H9 (cell line): ENCODE measurements at regions not wholly inside any gene's neighbourhood (a gene's known extent, or its start where the extent isn't known, plus 50 kb on each side); places are given as distances from the start of the nearest gene placed in this dataset.

Source experiments
- DNase-seq: peaks from one replicate; pipeline ENCODE4 v3.0.0-alpha.2; 2017
- H2AFZ ChIP-seq: one replicate; pipeline ENCODE4 v1.6.1; 2013; ENCODE audit warnings: mild to moderate bottlenecking, low read length, control low read depth, moderate library complexity
- H2AK5ac ChIP-seq: 2 replicates; pipeline ENCODE4 v1.6.1; 2013; ENCODE audit warnings: low read length, control low read depth, mixed read lengths; ENCODE audit not compliant: insufficient read length
- H2BK120ac ChIP-seq: one replicate; pipeline ENCODE4 v1.6.1; 2013; ENCODE audit warnings: low read depth, mild to moderate bottlenecking, low read length, control low read depth, inconsistent platforms; ENCODE audit not compliant: poor library complexity, severe bottlenecking
- H2BK12ac ChIP-seq: 2 replicates; pipeline ENCODE4 v1.6.1; 2013; ENCODE audit warnings: low read length, control low read depth, mixed read lengths, low read depth; ENCODE audit not compliant: insufficient read length
- H2BK15ac ChIP-seq: 2 replicates; pipeline ENCODE4 v1.6.1; 2013; ENCODE audit warnings: low read depth, low read length, control low read depth
- H2BK20ac ChIP-seq: one replicate; pipeline ENCODE4 v1.6.1; 2013; ENCODE audit warnings: low read depth, mild to moderate bottlenecking, low read length, control low read depth, inconsistent platforms; ENCODE audit not compliant: poor library complexity, severe bottlenecking
- H2BK5ac ChIP-seq: 2 replicates; pipeline ENCODE4 v1.6.1; 2013; ENCODE audit warnings: low read length, control low read depth, mixed read lengths; ENCODE audit not compliant: insufficient read length
- H3K14ac ChIP-seq: 2 replicates; pipeline ENCODE4 v1.6.1; 2013; ENCODE audit warnings: low read length, control low read depth; ENCODE audit not compliant: insufficient read depth
- H3K18ac ChIP-seq: 2 replicates; pipeline ENCODE4 v1.6.1; 2013; ENCODE audit warnings: low read depth, mild to moderate bottlenecking, mixed read lengths, low read length, control low read depth; ENCODE audit not compliant: insufficient read length
- H3K23ac ChIP-seq: 2 replicates; pipeline ENCODE4 v1.6.1; 2013; ENCODE audit warnings: low read length, control low read depth, mixed read lengths, low read depth; ENCODE audit not compliant: insufficient read length
- H3K23me2 ChIP-seq: 2 replicates; pipeline ENCODE4 v1.6.1; 2013; ENCODE audit warnings: low read depth, mild to moderate bottlenecking, mixed read lengths, low read length, control low read depth; ENCODE audit not compliant: insufficient read length, poor library complexity, severe bottlenecking
- H3K27ac ChIP-seq: 2 replicates; pipeline ENCODE4 v1.5.1; 2013; ENCODE audit warnings: low read length, control low read depth, mixed read lengths, low read depth; ENCODE audit not compliant: insufficient read length
- H3K27me3 ChIP-seq: 2 replicates; pipeline ENCODE4 v1.6.1; 2013; ENCODE audit warnings: low read length, control low read depth, inconsistent platforms; ENCODE audit not compliant: insufficient read depth
- H3K4ac ChIP-seq: 2 replicates; pipeline ENCODE4 v1.6.1; 2013; ENCODE audit warnings: low read depth, mild to moderate bottlenecking, control low read depth, inconsistent platforms, low read length, moderate library complexity
- H3K4me1 ChIP-seq: 2 replicates; pipeline ENCODE4 v1.6.1; 2013; ENCODE audit warnings: low read length, control low read depth, inconsistent platforms; ENCODE audit not compliant: insufficient read depth
- H3K4me2 ChIP-seq: 2 replicates; pipeline ENCODE4 v1.6.1; 2013; ENCODE audit warnings: low read length, control low read depth, mixed read lengths; ENCODE audit not compliant: insufficient read length, insufficient read depth
- H3K56ac ChIP-seq: 2 replicates; pipeline ENCODE4 v1.6.1; 2013; ENCODE audit warnings: low read depth, mild to moderate bottlenecking, mixed read lengths, low read length, control low read depth; ENCODE audit not compliant: insufficient read length
- H3K79me1 ChIP-seq: 2 replicates; pipeline ENCODE4 v1.6.1; 2013; ENCODE audit warnings: low read depth, mild to moderate bottlenecking, moderate library complexity, low read length, control low read depth, inconsistent platforms; ENCODE audit not compliant: insufficient read depth, poor library complexity, severe bottlenecking
- H3K79me2 ChIP-seq: 2 replicates; pipeline ENCODE4 v1.6.1; 2013; ENCODE audit warnings: low read length, control low read depth, inconsistent platforms; ENCODE audit not compliant: insufficient read depth
- H3K9ac ChIP-seq: 2 replicates; pipeline ENCODE4 v1.6.1; 2013; ENCODE audit warnings: low read length, control low read depth, mixed read lengths; ENCODE audit not compliant: insufficient read length; ENCODE audit errors: extremely low read depth
- H3K9me3 ChIP-seq: one replicate; pipeline ENCODE4 v1.6.1; 2013; ENCODE audit warnings: low read depth, low read length, inconsistent platforms; ENCODE audit not compliant: control insufficient read depth
- H3T11ph ChIP-seq: one replicate; pipeline ENCODE4 v1.6.1; 2013; ENCODE audit warnings: mild to moderate bottlenecking, low read length, control low read depth, inconsistent platforms
- H4K20me1 ChIP-seq: one replicate; pipeline ENCODE4 v1.6.1; 2013; ENCODE audit not compliant: control insufficient read depth, insufficient read length, insufficient read depth
- H4K5ac ChIP-seq: 2 replicates; pipeline ENCODE4 v1.6.1; 2013; ENCODE audit warnings: low read depth, mild to moderate bottlenecking, mixed read lengths, low read length, control low read depth; ENCODE audit not compliant: insufficient read length
- H4K8ac ChIP-seq: replicated peaks from 2 replicates; pipeline ENCODE4 v1.6.1; 2013; ENCODE audit warnings: low read length, control low read depth, mixed read lengths, low read depth; ENCODE audit not compliant: insufficient read length
- H4K91ac ChIP-seq: 2 replicates; pipeline ENCODE4 v1.6.1; 2013; ENCODE audit warnings: low read depth, mild to moderate bottlenecking, moderate library complexity, mixed read lengths, low read length, control low read depth; ENCODE audit not compliant: insufficient read length
- H3K27ac Mint-ChIP-seq, 3 experiments: 2 replicates in 2 of 3; 3 replicates in 1 of 3; pipeline ENCODE4 v1.8.0; 2020 to 2021; ENCODE audit warnings: mixed read lengths in 3 of 3, mild to moderate bottlenecking in 1 of 3, moderate library complexity in 1 of 3
- H3K27me3 Mint-ChIP-seq: 2 replicates; pipeline ENCODE4 v1.8.0; 2021; ENCODE audit warnings: low read depth, mild to moderate bottlenecking, moderate library complexity, mixed read lengths
- H3K36me3 Mint-ChIP-seq, 3 experiments: 2 replicates in 2 of 3; 3 replicates in 1 of 3; pipeline ENCODE4 v1.8.0; 2020 to 2021; ENCODE audit warnings: low read depth in 3 of 3, mixed read lengths in 3 of 3; ENCODE audit not compliant: insufficient read depth in 1 of 3
- H3K4me1 Mint-ChIP-seq, 2 experiments: 2 replicates each; pipeline ENCODE4 v1.8.0; 2020; ENCODE audit warnings: mixed read lengths in 2 of 2
- H3K4me3 Mint-ChIP-seq, 2 experiments: 2 replicates in 1 of 2; 3 replicates in 1 of 2; pipeline ENCODE4 v1.8.0; 2020 to 2021; ENCODE audit warnings: mild to moderate bottlenecking in 2 of 2, mixed read lengths in 2 of 2, moderate library complexity in 1 of 2
- H3K9me3 Mint-ChIP-seq, 2 experiments: 2 replicates in 1 of 2; 3 replicates in 1 of 2; pipeline ENCODE4 v1.8.0; 2020; ENCODE audit warnings: mild to moderate bottlenecking in 2 of 2, mixed read lengths in 2 of 2, moderate library complexity in 1 of 2
- WGBS: extraction: QIAGEN DNeasy Blood & Tissue Kit; methylation state at CpG from one replicate; pipeline ENCODE4 v1.1.7; 2013; ENCODE audit warnings: missing lambda C conversion rate, low lambda C conversion rate, mixed read lengths; ENCODE audit not compliant: insufficient read length; ENCODE audit errors: extremely low coverage; 5-methylcytosine and 5-hydroxymethylcytosine counted together
- TF ChIP-seq, protein P1 (sequence below): fragments of 200-600 bp; sonication (generic); conservative IDR thresholded peaks from 3 replicates; pipeline ENCODE4 v1.8.0; 2021; ENCODE audit warnings: antibody characterized with exemption, mild to moderate bottlenecking

DNA sequence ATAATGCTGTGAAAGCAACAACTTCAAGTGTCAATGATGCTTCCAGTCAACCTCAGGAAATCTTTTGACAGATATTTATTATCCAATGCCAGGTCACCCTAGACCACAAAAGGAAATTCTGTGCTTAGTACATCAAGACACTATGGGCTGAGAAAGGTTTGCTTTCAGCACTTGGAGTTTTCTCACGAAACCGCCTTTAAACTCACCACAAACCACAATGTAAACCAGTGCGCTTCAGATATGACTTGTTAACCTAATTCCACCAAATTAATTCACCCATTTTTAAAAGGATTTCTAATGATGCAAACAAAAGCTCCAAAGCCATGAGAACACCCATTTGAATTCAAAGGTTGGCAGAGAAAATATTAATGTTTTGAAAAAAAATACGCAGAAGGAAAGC, 292.9 kb upstream of the NR2F2 start:
- no CpG with 5 or more reads among the region's 4 CpGs for WGBS
- H3K27ac Mint-ChIP-seq = no peak overlapping the region
- no peak for DNase-seq
- Histone ChIP-seq H2BK20ac (no peak overlapping the region), H4K20me1 (no peaks in the 10 kb centered on the region), H3K9ac (no peak overlapping the region), H3K23me2 (no peaks in the 10 kb centered on the region), H2BK5ac (no peak overlapping the region), H4K5ac (no peak overlapping the region), H3K79me2 (no peaks in the 10 kb centered on the region), H2BK15ac (no peak overlapping the region), H2BK12ac (no peak overlapping the region), H3T11ph (no peak overlapping the region), H2AK5ac (no peak overlapping the region), H3K18ac (no peak overlapping the region), H3K23ac (no peak overlapping the region), H4K91ac (no peak overlapping the region), H2BK120ac (no peak overlapping the region), H3K4ac (no peak overlapping the region), H3K4me2 (no peak overlapping the region), H2AFZ (no peak overlapping the region), H3K27ac (no peak overlapping the region), H3K9me3 (no peaks in the 10 kb centered on the region), H3K56ac (no peak overlapping the region), H3K14ac (no peak overlapping the region), H3K4me1 (no peaks in the 10 kb centered on the region), H3K27me3 (no peaks in the 10 kb centered on the region; the same call in 1 of the 2 replicates), H4K8ac (no peak overlapping the region), H3K79me1 (no peaks in the 10 kb centered on the region)
- H3K27me3 Mint-ChIP-seq = peaks cover 89% of the 10 kb centered on the region
- H3K4me1 Mint-ChIP-seq = peaks cover 8 to 25% of the 10 kb centered on the region in 2 experiments
- H3K4me3 Mint-ChIP-seq = no peak overlapping the region
- H3K36me3 Mint-ChIP-seq = no peaks in the 10 kb centered on the region
- no peaks in the 10 kb centered on the region; a peak in 1 of 5 replicates for H3K9me3 Mint-ChIP-seq
- TF ChIP-seq, protein P1, sequence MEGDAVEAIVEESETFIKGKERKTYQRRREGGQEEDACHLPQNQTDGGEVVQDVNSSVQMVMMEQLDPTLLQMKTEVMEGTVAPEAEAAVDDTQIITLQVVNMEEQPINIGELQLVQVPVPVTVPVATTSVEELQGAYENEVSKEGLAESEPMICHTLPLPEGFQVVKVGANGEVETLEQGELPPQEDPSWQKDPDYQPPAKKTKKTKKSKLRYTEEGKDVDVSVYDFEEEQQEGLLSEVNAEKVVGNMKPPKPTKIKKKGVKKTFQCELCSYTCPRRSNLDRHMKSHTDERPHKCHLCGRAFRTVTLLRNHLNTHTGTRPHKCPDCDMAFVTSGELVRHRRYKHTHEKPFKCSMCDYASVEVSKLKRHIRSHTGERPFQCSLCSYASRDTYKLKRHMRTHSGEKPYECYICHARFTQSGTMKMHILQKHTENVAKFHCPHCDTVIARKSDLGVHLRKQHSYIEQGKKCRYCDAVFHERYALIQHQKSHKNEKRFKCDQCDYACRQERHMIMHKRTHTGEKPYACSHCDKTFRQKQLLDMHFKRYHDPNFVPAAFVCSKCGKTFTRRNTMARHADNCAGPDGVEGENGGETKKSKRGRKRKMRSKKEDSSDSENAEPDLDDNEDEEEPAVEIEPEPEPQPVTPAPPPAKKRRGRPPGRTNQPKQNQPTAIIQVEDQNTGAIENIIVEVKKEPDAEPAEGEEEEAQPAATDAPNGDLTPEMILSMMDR = no peak
